RCC 7860 (cell line): ENCODE measurements at regions not wholly inside any gene's neighbourhood (a gene's known extent, or its start where the extent isn't known, plus 50 kb on each side); places are given as distances from the start of the nearest gene placed in this dataset.
"Not testable (repeated sequence)": the region's sequence is repeated elsewhere in the genome, so short reads cannot be mapped to it uniquely, and the experiment has no call there.

Source experiments
- DNase-seq: peaks from one replicate; pipeline ENCODE4 v3.0.0-alpha.2; 2015; ENCODE audit warnings: low spot score
- FAIRE-seq: peaks from 2 replicates; lab custom pipeline; 2012; peaks lifted over from hg19 to GRCh38; lab: Jason Lieb, UNC

GRCh38 chrX:13478740-13479451 lies 90.5 kb upstream of the EGFL6 start:
- FAIRE-seq (no peak), DNase-seq (no peak)

GRCh38 chrX:13476384-13476783 lies 93.0 kb upstream of the EGFL6 start:
- FAIRE-seq (no peak), DNase-seq (no peak)

GRCh38 chrX:13474164-13474516 lies 95.3 kb upstream of the EGFL6 start:
- FAIRE-seq = no peak
- no peak for DNase-seq

- FAIRE-seq = no peak
- no peak for DNase-seq
Observed at GRCh38 chrX:13473442-13474163, 95.8 kb upstream of the EGFL6 start.

GRCh38 chrX:13472975-13473374 lies 96.4 kb upstream of the EGFL6 start:
- DNase-seq (no peak), FAIRE-seq (no peak)

- FAIRE-seq (no peak), DNase-seq (no peak)
Observed at GRCh38 chrX:13471269-13471668, 98.1 kb upstream of the EGFL6 start.

- no peak for FAIRE-seq
- no peak for DNase-seq
Observed at GRCh38 chrX:13470685-13470977, 98.8 kb upstream of the EGFL6 start.

- DNase-seq = peak; percentile 30
- FAIRE-seq = peak; percentile 68
Observed at GRCh38 chrX:13469963-13470684, 99.3 kb upstream of the EGFL6 start.

- no peak for FAIRE-seq
- no peak for DNase-seq
Observed at GRCh38 chrX:13468096-13468495, 101.3 kb upstream of the EGFL6 start.

- FAIRE-seq = no peak
- no peak for DNase-seq
Observed at GRCh38 chrX:13467243-13467642, 102.2 kb upstream of the EGFL6 start.

GRCh38 chrX:13464599-13465275 lies 104.7 kb upstream of the EGFL6 start:
- FAIRE-seq = no peak

GRCh38 chrX:13463608-13464007 lies 105.8 kb upstream of the EGFL6 start:
- DNase-seq (no peak), FAIRE-seq (no peak)

More at GRCh38 chrX:13464599-13465275, 104.7 kb upstream of the EGFL6 start:
- DNase-seq = no peak

- DNase-seq (no peak), FAIRE-seq (no peak)
Observed at GRCh38 chrX:13452283-13452682, 117.1 kb upstream of the EGFL6 start.

- no peak for FAIRE-seq
- DNase-seq = no peak
Observed at GRCh38 chrX:13449441-13449840, 120.0 kb upstream of the EGFL6 start.

GRCh38 chrX:13448941-13449340 lies 120.5 kb upstream of the EGFL6 start:
- DNase-seq (no peak), FAIRE-seq (no peak)

- FAIRE-seq, DNase-seq: not testable (repeated sequence)
Observed at GRCh38 chrX:13441608-13442007, 121.8 kb upstream of the ATXN3L start.

- FAIRE-seq = no peak
- DNase-seq = no peak
Observed at GRCh38 chrX:13440176-13440575, 120.3 kb upstream of the ATXN3L start.

GRCh38 chrX:13433298-13433605 lies 113.4 kb upstream of the ATXN3L start:
- FAIRE-seq = no peak
- DNase-seq = peak; percentile 18

GRCh38 chrX:13432414-13433297 lies 112.8 kb upstream of the ATXN3L start:
- FAIRE-seq = peak; percentile 81
- peak; percentile 45 for DNase-seq

- no peak for FAIRE-seq
Observed at GRCh38 chrX:13430136-13430827, 110.4 kb upstream of the ATXN3L start.

More at GRCh38 chrX:13430136-13430827, 110.4 kb upstream of the ATXN3L start:
- no peak for DNase-seq
